ENCODE measurements at regions not wholly inside any gene's neighbourhood (a gene's known extent, or its start where the extent isn't known, plus 50 kb on each side); places are given as distances from the start of the nearest gene placed in this dataset.

DNA sequence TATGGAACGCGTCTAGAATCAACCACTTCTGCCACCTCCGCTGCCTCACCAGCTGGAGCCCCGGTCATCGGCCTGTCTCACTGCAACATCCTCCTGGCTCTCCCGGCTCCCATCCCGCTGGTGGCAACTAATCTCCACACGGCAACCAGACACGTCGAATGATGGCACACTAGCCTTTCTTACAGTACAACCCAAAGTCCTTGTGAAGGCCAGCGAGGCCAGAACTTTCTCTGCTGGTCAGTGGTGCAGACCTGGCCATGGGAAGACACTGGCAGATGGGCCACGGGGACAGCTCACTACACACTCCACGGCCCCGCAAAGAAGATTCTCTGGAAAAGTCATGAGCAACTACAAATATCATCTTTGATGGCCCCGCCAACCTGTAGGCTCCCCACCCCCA, 117.6 kb downstream of the RMI2 start:
- CTCF ChIA-PET: interaction anchor here (1.7 kb wide), 1 partner anchor 69 kb away, joined by 4 read pairs; no protein-coding TSS in a partner anchor
- POLR2A ChIA-PET: no interaction called here
- no TSS peak for BruUV-seq (replicated peaks)
- H3K4me3 ChIP-seq (replicated peaks in 1 of 3; ENCODE audit: insufficient read depth in 1 of 3, low read depth in 1 of 3, low read length in 3 of 3): no peak overlapping the region
- H3K9ac ChIP-seq (replicated peaks; ENCODE audit: extremely low read depth, insufficient read depth, low read length): no peak overlapping the region
- H3K4me2 ChIP-seq (ENCODE audit: insufficient read depth, low read length): no peak overlapping the region
- H3K9me3 ChIP-seq (replicated peaks; ENCODE audit: control insufficient read depth, insufficient read depth, low read length): no peaks in the 10 kb centered on the region
- no peaks in the 10 kb centered on the region for H3K36me3 ChIP-seq (ENCODE audit: control insufficient read depth in 2 of 2, extremely low read depth in 1 of 2, insufficient read depth in 2 of 2, low read length in 2 of 2)
- no peak for FAIRE-seq
- dilution Hi-C loops (cut with MboI; ENCODE audit: extremely low pct_ligation_motif_present, low sequenced_read_pairs): no loop called here
- H3K27ac ChIP-seq (ENCODE audit: insufficient read depth, low read depth, low read length): no peak overlapping the region
- H3K27me3 ChIP-seq (ENCODE audit: control insufficient read depth in 2 of 2, insufficient read depth in 2 of 2, low read length in 2 of 2): no peaks in the 10 kb centered on the region
- no peak for DNase-seq (ENCODE audit: low read depth, low spot score)
- no peak overlapping the region for H2AFZ ChIP-seq (ENCODE audit: low read depth, low read length)
- TF ChIP-seq MYC (IDR thresholded peaks at IDR 0.05; ENCODE audit: low read depth, low read length): no peak
- TF ChIP-seq, protein P1, sequence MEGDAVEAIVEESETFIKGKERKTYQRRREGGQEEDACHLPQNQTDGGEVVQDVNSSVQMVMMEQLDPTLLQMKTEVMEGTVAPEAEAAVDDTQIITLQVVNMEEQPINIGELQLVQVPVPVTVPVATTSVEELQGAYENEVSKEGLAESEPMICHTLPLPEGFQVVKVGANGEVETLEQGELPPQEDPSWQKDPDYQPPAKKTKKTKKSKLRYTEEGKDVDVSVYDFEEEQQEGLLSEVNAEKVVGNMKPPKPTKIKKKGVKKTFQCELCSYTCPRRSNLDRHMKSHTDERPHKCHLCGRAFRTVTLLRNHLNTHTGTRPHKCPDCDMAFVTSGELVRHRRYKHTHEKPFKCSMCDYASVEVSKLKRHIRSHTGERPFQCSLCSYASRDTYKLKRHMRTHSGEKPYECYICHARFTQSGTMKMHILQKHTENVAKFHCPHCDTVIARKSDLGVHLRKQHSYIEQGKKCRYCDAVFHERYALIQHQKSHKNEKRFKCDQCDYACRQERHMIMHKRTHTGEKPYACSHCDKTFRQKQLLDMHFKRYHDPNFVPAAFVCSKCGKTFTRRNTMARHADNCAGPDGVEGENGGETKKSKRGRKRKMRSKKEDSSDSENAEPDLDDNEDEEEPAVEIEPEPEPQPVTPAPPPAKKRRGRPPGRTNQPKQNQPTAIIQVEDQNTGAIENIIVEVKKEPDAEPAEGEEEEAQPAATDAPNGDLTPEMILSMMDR (IDR thresholded peaks at IDR 0.05; ENCODE audit: extremely low read depth in 1 of 2, insufficient read depth in 1 of 2, low read depth in 1 of 2, low read length in 2 of 2): no peak
- intact Hi-C loops (cut with micrococcal nuclease): no loop called here
- no peaks in the 10 kb centered on the region for H3K4me1 ChIP-seq (ENCODE audit: control insufficient read depth, extremely low read depth, insufficient read depth, low read length)
- H3K79me2 ChIP-seq (ENCODE audit: control insufficient read depth, insufficient read depth, low read length): no peaks in the 10 kb centered on the region
- H3K9me1 ChIP-seq (replicated peaks; ENCODE audit: control insufficient read depth, extremely low read depth, insufficient read depth, low read length): no peaks in the 10 kb centered on the region
- no peaks in the 10 kb centered on the region for H4K20me1 ChIP-seq (replicated peaks; ENCODE audit: control insufficient read depth, extremely low read depth, insufficient read depth, low read length)

DNA sequence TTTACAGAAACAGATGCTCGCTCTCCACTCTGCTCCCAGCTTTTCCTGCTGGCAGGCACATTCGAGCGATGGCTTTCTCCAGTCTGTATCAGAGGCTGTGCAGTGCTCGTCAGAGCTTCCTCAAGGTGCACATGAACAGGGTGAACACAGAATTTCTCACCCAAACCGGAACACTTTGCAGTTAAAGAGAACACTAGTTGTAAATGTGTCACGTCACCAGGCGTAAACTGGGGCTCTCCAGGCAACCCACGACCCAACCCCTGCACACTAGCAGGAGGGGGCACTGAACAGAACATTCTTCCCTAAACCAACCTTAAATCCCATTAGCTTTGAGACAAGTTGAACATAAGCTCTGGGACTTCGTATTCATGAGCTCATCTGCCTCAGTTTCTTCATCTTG, 119.0 kb downstream of the RMI2 start:
- Histone ChIP-seq H3K4me1 (ENCODE audit: control insufficient read depth, extremely low read depth, insufficient read depth, low read length) (no peaks in the 10 kb centered on the region), H3K4me2 (ENCODE audit: insufficient read depth, low read length) (no peak overlapping the region), H2AFZ (ENCODE audit: low read depth, low read length) (no peak overlapping the region), H3K9me1 (replicated peaks; ENCODE audit: control insufficient read depth, extremely low read depth, insufficient read depth, low read length) (no peaks in the 10 kb centered on the region), H3K4me3 (replicated peaks in 1 of 3; ENCODE audit: insufficient read depth in 1 of 3, low read depth in 1 of 3, low read length in 3 of 3) (no peak overlapping the region), H3K9ac (replicated peaks; ENCODE audit: extremely low read depth, insufficient read depth, low read length) (no peak overlapping the region), H3K36me3 (ENCODE audit: control insufficient read depth in 2 of 2, extremely low read depth in 1 of 2, insufficient read depth in 2 of 2, low read length in 2 of 2) (no peaks in the 10 kb centered on the region), H3K27me3 (ENCODE audit: control insufficient read depth in 2 of 2, insufficient read depth in 2 of 2, low read length in 2 of 2) (no peaks in the 10 kb centered on the region), H3K27ac (ENCODE audit: insufficient read depth, low read depth, low read length) (no peak overlapping the region), H3K79me2 (ENCODE audit: control insufficient read depth, insufficient read depth, low read length) (no peaks in the 10 kb centered on the region), H3K9me3 (replicated peaks; ENCODE audit: control insufficient read depth, insufficient read depth, low read length) (no peaks in the 10 kb centered on the region), H4K20me1 (replicated peaks; ENCODE audit: control insufficient read depth, extremely low read depth, insufficient read depth, low read length) (no peaks in the 10 kb centered on the region)
- POLR2A ChIA-PET: no interaction called here
- FAIRE-seq: no peak
- TF ChIP-seq MYC (IDR thresholded peaks at IDR 0.05; ENCODE audit: low read depth, low read length) (no peak), POLR2AphosphoS5 (IDR thresholded peaks at IDR 0.05; ENCODE audit: insufficient read depth, low read depth, low read length) (no peak)
- intact Hi-C loops (cut with micrococcal nuclease): no loop called here
- no peak for DNase-seq (ENCODE audit: low read depth, low spot score)
- no TSS peak for BruUV-seq (replicated peaks)
- dilution Hi-C loops (cut with MboI; ENCODE audit: extremely low pct_ligation_motif_present, low sequenced_read_pairs): no loop called here
- CTCF ChIA-PET: interaction anchor here (1.2 kb wide), 1 partner anchor 10 kb away, joined by 3 read pairs; no protein-coding TSS in a partner anchor
